Lung (tissue), 11 donors: ENCODE measurements at regions not wholly inside any gene's neighbourhood (a gene's known extent, or its start where the extent isn't known, plus 50 kb on each side); places are given as distances from the start of the nearest gene placed in this dataset.
A peak's percentile ranks its signal among the peaks of the same experiment; 100 is the strongest.

Experiments used
- ATAC-seq: fragments of 200-7000 bp; cut with Tn5 transposase; one replicate; pipeline ENCODE4 v1.9.1; 2020; ENCODE audit warnings: moderate number of reproducible peaks; ENCODE audit not compliant: insufficient read depth, low FRiP score
- DNase-seq, 3 donors: peaks; one replicate each; pipeline ENCODE4 v3.0.0-alpha.2; 2013 to 2017
- H3K27ac ChIP-seq, 2 donors: one replicate each; pipeline ENCODE4 v1.5.1; 2013; ENCODE audit warnings: mild to moderate bottlenecking in 2 of 2, moderate library complexity in 2 of 2, control low read depth in 1 of 2, inconsistent platforms in 1 of 2, low read depth in 1 of 2, low read length in 1 of 2
- H3K27me3 ChIP-seq, 3 donors: one replicate each; pipeline ENCODE4 v1.5.1; 2013; ENCODE audit warnings: low read length in 2 of 3; ENCODE audit not compliant: control insufficient read depth in 3 of 3, insufficient read depth in 3 of 3
- H3K36me3 ChIP-seq, 4 donors: one replicate each; pipeline ENCODE4 v1.5.1; 2013; ENCODE audit warnings: low read length in 4 of 4, mild to moderate bottlenecking in 1 of 4, moderate library complexity in 1 of 4; ENCODE audit not compliant: control insufficient read depth in 4 of 4, insufficient read depth in 4 of 4
- H3K4me1 ChIP-seq, 5 donors: one replicate each; pipeline ENCODE4 v1.5.1; 2013; ENCODE audit warnings: low read length in 5 of 5, mild to moderate bottlenecking in 2 of 5, moderate library complexity in 1 of 5; ENCODE audit not compliant: control insufficient read depth in 5 of 5, insufficient read depth in 5 of 5
- H3K4me3 ChIP-seq: one replicate; pipeline ENCODE4 v1.5.1; 2013; ENCODE audit warnings: mild to moderate bottlenecking, control low read depth, moderate library complexity
- H3K9ac ChIP-seq, 2 donors: one replicate each; pipeline ENCODE4 v1.5.1; 2013; ENCODE audit warnings: low read length in 2 of 2, control low read depth in 1 of 2; ENCODE audit not compliant: insufficient read depth in 1 of 2
- H3K9me3 ChIP-seq, 4 donors: one replicate each; pipeline ENCODE4 v1.5.1; 2013; ENCODE audit warnings: low read length in 3 of 4, mild to moderate bottlenecking in 1 of 4, moderate library complexity in 1 of 4; ENCODE audit not compliant: control insufficient read depth in 4 of 4, insufficient read depth in 3 of 4
- CTCF ChIP-seq: IDR thresholded peaks from 2 replicates; pipeline ENCODE4 v1.5.1; 2012; ENCODE audit warnings: mild to moderate bottlenecking; ENCODE audit errors: control extremely low read depth, extremely low read depth
- WGBS, 2 donors: extraction: QIAGEN DNeasy Blood & Tissue Kit; methylation state at CpG; one replicate each; pipeline ENCODE4 v1.1.7; 2013; 5-methylcytosine and 5-hydroxymethylcytosine counted together
- donor health status: control.
- donor health status: control.
- donor health status: Bipolar disorder and iron deficiency.
- donor health status: healthy.
- donor health status: DM: yes; HTN: yes; CAD: no.

- DNase-seq (no peak), ATAC-seq (no peak)
- WGBS, 2 donors = 91 to 93% methylated on average over 4 of the region's 4 CpGs
- Histone ChIP-seq H3K9me3 (no peaks in the 10 kb centered on the region), H3K36me3 (no peaks in the 10 kb centered on the region), H3K9ac (no peak overlapping the region), H3K4me1 (no peaks in the 10 kb centered on the region), H3K4me3 (no peak overlapping the region), H3K27ac (no peak overlapping the region), H3K27me3 (peaks cover 0 to 22% (median 0%) of the 10 kb centered on the region in 3 donors)
- TF ChIP-seq CTCF = no peak
Observed at GRCh38 chr7:49432254-49432653, 341.2 kb upstream of the VWC2 start.

GRCh38 chr7:49433794-49434193, 339.6 kb upstream of the VWC2 start:
- H3K9me3 ChIP-seq = no peaks in the 10 kb centered on the region
- ATAC-seq (no peak), DNase-seq (peak in 2 of 3 donors; percentile 8 to 17)
- no peak for TF ChIP-seq CTCF
- H3K36me3 ChIP-seq = no peaks in the 10 kb centered on the region
- H3K4me1 ChIP-seq = no peaks in the 10 kb centered on the region
- no peak overlapping the region for H3K27ac ChIP-seq
- H3K9ac ChIP-seq = no peak overlapping the region
- H3K27me3 ChIP-seq = peaks cover 0 to 12% (median 0%) of the 10 kb centered on the region in 3 donors
- no peak overlapping the region for H3K4me3 ChIP-seq

GRCh38 chr7:49434846-49435245, 338.6 kb upstream of the VWC2 start:
- 43 to 85% methylated on average over 1 of the region's 1 CpG for WGBS, 2 donors
- H3K36me3 ChIP-seq = no peaks in the 10 kb centered on the region
- peaks cover 0 to 7% (median 0%) of the 10 kb centered on the region in 3 donors for H3K27me3 ChIP-seq
- no peak for ATAC-seq
- H3K27ac ChIP-seq = no peak overlapping the region
- H3K9ac ChIP-seq = no peak overlapping the region
- H3K4me3 ChIP-seq = no peak overlapping the region
- no peak for DNase-seq
- no peaks in the 10 kb centered on the region for H3K4me1 ChIP-seq
- no peak for TF ChIP-seq CTCF
- H3K9me3 ChIP-seq = no peaks in the 10 kb centered on the region

GRCh38 chr7:49438281-49438680, 335.2 kb upstream of the VWC2 start:
- H3K4me3 ChIP-seq = no peak overlapping the region
- DNase-seq (no peak), ATAC-seq (no peak)
- no peaks in the 10 kb centered on the region for H3K9me3 ChIP-seq
- H3K9ac ChIP-seq = no peak overlapping the region
- H3K27ac ChIP-seq = no peak overlapping the region
- H3K36me3 ChIP-seq = no peaks in the 10 kb centered on the region
- no peak for TF ChIP-seq CTCF
- no peaks in the 10 kb centered on the region for H3K27me3 ChIP-seq
- whole genome bisulfite sequencing, 2 donors = 89 to 90% methylated on average over 4 of the region's 4 CpGs
- peaks cover 0 to 3% (median 0%) of the 10 kb centered on the region in 5 donors for H3K4me1 ChIP-seq
